Psoas muscle (tissue), 7 donors: ENCODE measurements at regions not wholly inside any gene's neighbourhood (a gene's known extent, or its start where the extent isn't known, plus 50 kb on each side); places are given as distances from the start of the nearest gene placed in this dataset.

ENCODE experiments used
- ATAC-seq, 4 donors: fragments of 200-7000 bp; cut with Tn5 transposase; one replicate each; pipeline ENCODE4 v1.9.1; 2020; ENCODE audit warnings: moderate library complexity in 3 of 4, mild to moderate bottlenecking in 2 of 4
- DNase-seq, 2 donors: peaks; one replicate each; pipeline ENCODE4 v3.0.0-alpha.2; 2020
- H3K27ac ChIP-seq: fragments of 200-600 bp; one replicate; pipeline ENCODE4 v1.8.0; 2022
- H3K27me3 ChIP-seq, 3 donors: fragments of 200-600 bp in 1 of 3; one replicate each; pipeline versions ENCODE4 v1.6.1 to v1.8.0; 2013 to 2022; ENCODE audit warnings: low read length in 2 of 3, mild to moderate bottlenecking in 2 of 3, moderate library complexity in 1 of 3; ENCODE audit not compliant: insufficient read depth in 3 of 3
- H3K36me3 ChIP-seq, 2 donors: fragments of 200-600 bp in 1 of 2; one replicate each; pipeline versions ENCODE4 v1.6.1 to v1.8.0; 2013 to 2022; ENCODE audit warnings: low read depth in 1 of 2, mild to moderate bottlenecking in 1 of 2, moderate library complexity in 1 of 2; ENCODE audit not compliant: insufficient read depth in 1 of 2
- H3K4me1 ChIP-seq: fragments of 200-600 bp; one replicate; pipeline ENCODE4 v1.8.0; 2022
- H3K4me3 ChIP-seq: fragments of 200-600 bp; one replicate; pipeline ENCODE4 v1.8.0; 2022; ENCODE audit warnings: mild to moderate bottlenecking
- H3K9me3 ChIP-seq: fragments of 200-600 bp; one replicate; pipeline ENCODE4 v1.8.0; 2022
- WGBS, 3 donors: extraction: QIAGEN DNeasy Blood & Tissue Kit; methylation state at CpG; one replicate each; pipeline versions ENCODE4 v1.1.6 to v1.1.7; 2013; 5-methylcytosine and 5-hydroxymethylcytosine counted together
- intact Hi-C, 2 donors: fragments of 100-400 bp; cut with DNase I; formaldehyde crosslinking; loops; one replicate each; pipeline versions ENCODE4 v1.11.0 to v1.14.2; 2022
- TF ChIP-seq, protein P1 (sequence below): fragments of 200-600 bp; IDR thresholded peaks from one replicate; pipeline ENCODE4 v1.8.0; 2022; ENCODE audit warnings: antibody characterized with exemption
- donor health status: healthy with polysubstance abuse.
- donor health status: DM: no; HTN: no; CAD: no; lungs with moderate emphysema.
- donor health status: Bipolar disorder and iron deficiency.
- donor health status: healthy.
- donor health status: DM: yes; HTN: yes; CAD: no.
- donor health status: DM: no; HTN: no; CAD: no.
- donor health status: DM: yes; HTN: yes; CAD: no.

DNA sequence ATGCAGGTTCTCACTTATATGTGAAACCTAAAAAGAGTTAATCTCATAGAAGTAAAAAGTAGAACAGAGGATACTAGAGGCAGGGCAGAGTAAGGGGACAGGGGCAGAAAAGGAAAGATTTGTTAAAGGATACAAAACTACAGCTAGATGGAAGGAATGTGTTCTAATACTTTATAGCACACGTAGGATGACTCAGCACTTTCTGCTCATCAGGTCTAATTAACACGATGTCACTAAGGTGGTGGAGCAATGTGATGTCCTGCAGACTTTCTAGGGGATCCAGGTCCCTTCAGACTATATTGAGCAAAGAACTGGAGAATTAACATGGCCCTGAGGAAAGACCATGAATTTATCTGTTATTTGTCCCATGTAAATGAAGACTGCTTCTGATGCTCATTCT lies 80.8 kb upstream of the CMKLR1 start:
- DNase-seq (no peak), ATAC-seq (no peak)
- H3K27me3 ChIP-seq: no peaks in the 10 kb centered on the region
- H3K27ac ChIP-seq: no peak overlapping the region
- H3K36me3 ChIP-seq: no peaks in the 10 kb centered on the region
- intact Hi-C loops: no loop called here
- TF ChIP-seq, protein P1, sequence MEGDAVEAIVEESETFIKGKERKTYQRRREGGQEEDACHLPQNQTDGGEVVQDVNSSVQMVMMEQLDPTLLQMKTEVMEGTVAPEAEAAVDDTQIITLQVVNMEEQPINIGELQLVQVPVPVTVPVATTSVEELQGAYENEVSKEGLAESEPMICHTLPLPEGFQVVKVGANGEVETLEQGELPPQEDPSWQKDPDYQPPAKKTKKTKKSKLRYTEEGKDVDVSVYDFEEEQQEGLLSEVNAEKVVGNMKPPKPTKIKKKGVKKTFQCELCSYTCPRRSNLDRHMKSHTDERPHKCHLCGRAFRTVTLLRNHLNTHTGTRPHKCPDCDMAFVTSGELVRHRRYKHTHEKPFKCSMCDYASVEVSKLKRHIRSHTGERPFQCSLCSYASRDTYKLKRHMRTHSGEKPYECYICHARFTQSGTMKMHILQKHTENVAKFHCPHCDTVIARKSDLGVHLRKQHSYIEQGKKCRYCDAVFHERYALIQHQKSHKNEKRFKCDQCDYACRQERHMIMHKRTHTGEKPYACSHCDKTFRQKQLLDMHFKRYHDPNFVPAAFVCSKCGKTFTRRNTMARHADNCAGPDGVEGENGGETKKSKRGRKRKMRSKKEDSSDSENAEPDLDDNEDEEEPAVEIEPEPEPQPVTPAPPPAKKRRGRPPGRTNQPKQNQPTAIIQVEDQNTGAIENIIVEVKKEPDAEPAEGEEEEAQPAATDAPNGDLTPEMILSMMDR: no peak
- H3K4me1 ChIP-seq: no peaks in the 10 kb centered on the region
- WGBS, 3 donors: 66 to 73% (median 70%) methylated on average over 2 of the region's 2 CpGs
- H3K4me3 ChIP-seq: no peak overlapping the region
- no peaks in the 10 kb centered on the region for H3K9me3 ChIP-seq

DNA sequence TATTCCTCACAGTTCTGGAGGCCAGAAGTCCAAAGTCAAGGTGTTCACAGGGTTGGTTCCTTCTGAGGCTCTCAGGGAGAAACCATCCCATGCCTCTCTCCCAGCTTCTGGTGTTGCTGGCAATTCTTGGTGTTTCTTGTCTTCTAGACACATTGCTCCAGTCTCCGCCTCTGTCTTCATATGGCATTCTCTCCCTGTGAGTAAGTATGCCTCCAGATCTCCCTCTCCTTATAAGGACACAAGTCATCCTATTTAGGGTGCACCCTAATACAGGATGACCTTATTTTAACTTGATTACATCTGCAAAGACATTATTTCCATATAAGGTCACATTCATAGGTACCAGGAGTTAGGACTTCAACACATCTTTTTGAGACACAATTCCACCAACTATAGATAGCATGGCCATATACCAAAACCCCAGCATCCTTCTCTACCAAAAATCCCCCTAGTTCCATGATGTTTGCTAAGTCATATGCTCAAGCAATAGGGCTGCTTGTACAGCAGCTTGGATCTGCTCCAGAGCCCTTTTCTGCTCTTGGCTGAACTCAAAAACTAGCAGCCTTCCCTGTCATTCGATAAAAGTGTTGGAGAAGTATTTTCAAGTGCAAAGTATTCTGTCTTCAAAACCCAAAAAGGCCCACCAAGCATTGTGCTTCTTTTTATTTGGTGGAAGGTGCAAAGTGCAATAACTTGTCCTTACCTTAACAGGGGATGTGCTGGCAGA lies 79.2 kb upstream of the CMKLR1 start:
- no peak for DNase-seq
- ATAC-seq: no peak
- TF ChIP-seq, protein P1: no peak
- H3K27me3 ChIP-seq: no peaks in the 10 kb centered on the region
- intact Hi-C loops: no loop called here
- no peak overlapping the region for H3K4me3 ChIP-seq
- no peaks in the 10 kb centered on the region for H3K36me3 ChIP-seq
- H3K27ac ChIP-seq: no peak overlapping the region
- H3K4me1 ChIP-seq: no peaks in the 10 kb centered on the region
- H3K9me3 ChIP-seq: no peaks in the 10 kb centered on the region
- 48 to 76% (median 67%) methylated on average over 2 of the region's 2 CpGs for WGBS, 3 donors

DNA sequence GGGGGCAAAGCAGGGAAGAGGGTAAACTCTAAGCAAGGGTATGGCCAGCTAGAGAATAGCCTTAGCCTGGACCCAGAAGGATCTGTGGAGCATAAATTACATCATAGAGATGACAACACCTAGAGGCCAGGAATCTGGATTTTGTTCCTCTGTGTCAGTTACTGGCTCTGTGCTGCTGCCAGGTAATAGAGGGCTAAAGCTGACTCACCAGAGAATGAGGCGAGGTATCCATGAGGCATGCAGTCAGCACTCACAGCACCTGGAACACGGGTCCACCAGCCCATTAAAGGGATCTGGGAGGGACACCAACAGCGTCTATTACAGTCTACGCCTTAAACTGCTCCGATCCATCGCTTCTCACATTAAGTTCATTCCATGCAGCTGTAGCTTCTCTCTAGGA lies 74.9 kb upstream of the CMKLR1 start:
- TF ChIP-seq, protein P1: no peak
- H3K4me3 ChIP-seq: no peak overlapping the region
- 79 to 83% (median 80%) methylated on average over 6 of the region's 6 CpGs for WGBS, 3 donors
- H3K36me3 ChIP-seq: no peaks in the 10 kb centered on the region
- no peaks in the 10 kb centered on the region for H3K9me3 ChIP-seq
- intact Hi-C loops: no loop called here
- ATAC-seq (no peak), DNase-seq (no peak)
- H3K4me1 ChIP-seq: no peaks in the 10 kb centered on the region
- no peak overlapping the region for H3K27ac ChIP-seq
- no peaks in the 10 kb centered on the region for H3K27me3 ChIP-seq

DNA sequence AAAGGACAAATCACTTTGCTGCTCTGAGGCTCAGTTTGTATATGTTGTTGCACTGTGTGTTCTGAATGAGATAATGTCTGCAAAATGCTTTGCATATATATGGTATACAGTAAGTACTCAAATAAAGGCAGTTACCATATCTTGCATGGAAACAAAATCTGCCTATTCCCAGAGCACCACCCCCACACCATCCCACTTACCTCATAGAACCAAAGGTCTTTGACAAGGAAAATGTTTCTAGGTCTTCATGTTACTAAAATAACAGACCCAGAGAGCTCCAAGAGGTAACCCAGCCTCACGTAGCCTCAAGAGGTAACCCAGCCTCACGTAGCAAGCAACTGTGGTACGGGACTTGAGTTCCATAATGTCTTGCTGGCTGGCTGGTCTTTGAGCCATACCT lies 71.6 kb upstream of the CMKLR1 start:
- Histone ChIP-seq H3K4me1 (no peaks in the 10 kb centered on the region), H3K4me3 (no peak overlapping the region), H3K27ac (no peak overlapping the region), H3K36me3 (no peaks in the 10 kb centered on the region), H3K27me3 (no peaks in the 10 kb centered on the region), H3K9me3 (peaks cover 2% of the 10 kb centered on the region)
- DNase-seq (no peak), ATAC-seq (no peak)
- WGBS, 3 donors: 48 to 60% (median 52%) methylated on average over 3 of the region's 3 CpGs
- TF ChIP-seq, protein P1: no peak
- intact Hi-C loops: no loop called here

DNA sequence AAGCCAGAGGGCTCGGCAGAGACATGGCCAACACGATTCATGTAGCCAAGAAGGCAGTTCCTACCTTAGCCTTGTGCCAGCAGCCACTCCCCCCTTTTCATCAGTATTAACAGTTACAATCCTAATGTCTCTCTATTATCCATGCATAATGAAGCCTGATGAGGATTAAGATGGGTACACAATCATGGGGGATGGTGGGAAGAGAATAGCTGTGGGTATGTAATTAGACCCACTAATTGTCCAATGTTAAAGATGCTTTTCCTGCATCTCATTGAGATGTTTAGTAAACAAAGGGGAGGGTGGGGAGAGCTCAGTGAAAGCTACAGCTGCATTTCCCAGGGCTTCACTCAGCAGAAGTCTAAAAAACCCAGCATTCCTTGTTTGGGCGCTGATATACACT lies 70.4 kb upstream of the CMKLR1 start:
- Histone ChIP-seq H3K27ac (no peak overlapping the region), H3K4me3 (no peak overlapping the region), H3K9me3 (peaks cover 6% of the 10 kb centered on the region), H3K27me3 (no peaks in the 10 kb centered on the region), H3K36me3 (no peaks in the 10 kb centered on the region), H3K4me1 (no peaks in the 10 kb centered on the region)
- TF ChIP-seq, protein P1: no peak
- WGBS, 3 donors: 39 to 40% (median 39%) methylated on average over 3 of the region's 3 CpGs
- ATAC-seq (no peak), DNase-seq (no peak)
- intact Hi-C loops: no loop called here
